Retina (tissue), 1 donor: ENCODE measurements at regions not wholly inside any gene's neighbourhood (a gene's known extent, or its start where the extent isn't known, plus 50 kb on each side); places are given as distances from the start of the nearest gene placed in this dataset.
A peak's percentile ranks its signal among the peaks of the same experiment; 100 is the strongest.

Experiments
- DNase-seq: peaks from one replicate; pipeline ENCODE4 v3.0.0-alpha.2; 2016

- peak; percentile 64 for DNase-seq
Measured at GRCh38 chr2:136448986-136449780, 316.2 kb upstream of the THSD7B start.

GRCh38 chr2:136448432-136448831 is 316.9 kb upstream of the THSD7B start:
- DNase-seq = peak; percentile 78

GRCh38 chr2:136444323-136444722 is 321.0 kb upstream of the THSD7B start:
- DNase-seq = no peak

- DNase-seq = peak; percentile 13
Measured at GRCh38 chr2:136443661-136444060, 321.7 kb upstream of the THSD7B start.

GRCh38 chr2:136441979-136442714 is 323.2 kb upstream of the THSD7B start:
- DNase-seq = peak; percentile 56

GRCh38 chr2:136439064-136439676 is 321.2 kb upstream of the CXCR4 start:
- peak; percentile 17 for DNase-seq

GRCh38 chr2:136437461-136437860 is 319.5 kb upstream of the CXCR4 start:
- DNase-seq = no peak

- peak; percentile 60 for DNase-seq
Measured at GRCh38 chr2:136436936-136437335, 319.0 kb upstream of the CXCR4 start.

- no peak for DNase-seq
Measured at GRCh38 chr2:136434251-136434715, 316.3 kb upstream of the CXCR4 start.

- no peak for DNase-seq
Measured at GRCh38 chr2:136433261-136433660, 315.3 kb upstream of the CXCR4 start.

- DNase-seq = no peak
Measured at GRCh38 chr2:136424112-136424511, 306.2 kb upstream of the CXCR4 start.

- DNase-seq = peak; percentile 94
Measured at GRCh38 chr2:136423516-136423996, 305.6 kb upstream of the CXCR4 start.

GRCh38 chr2:136422512-136422911 is 304.6 kb upstream of the CXCR4 start:
- DNase-seq = no peak

GRCh38 chr2:136420346-136420745 is 302.4 kb upstream of the CXCR4 start:
- DNase-seq = no peak

GRCh38 chr2:136411946-136412345 is 294.0 kb upstream of the CXCR4 start:
- DNase-seq = no peak

- no peak for DNase-seq
Measured at GRCh38 chr2:136410673-136411072, 292.7 kb upstream of the CXCR4 start.

GRCh38 chr2:136408795-136409194 is 290.8 kb upstream of the CXCR4 start:
- no peak for DNase-seq

- peak; percentile 42 for DNase-seq
Measured at GRCh38 chr2:136407952-136408318, 290.0 kb upstream of the CXCR4 start.

GRCh38 chr2:136407117-136407951 is 289.4 kb upstream of the CXCR4 start:
- peak; percentile 63 for DNase-seq

GRCh38 chr2:136404925-136405324 is 287.0 kb upstream of the CXCR4 start:
- no peak for DNase-seq

GRCh38 chr2:136404176-136404575 is 286.2 kb upstream of the CXCR4 start:
- no peak for DNase-seq

- no peak for DNase-seq
Measured at GRCh38 chr2:136402281-136402680, 284.3 kb upstream of the CXCR4 start.
